Smooth muscle cell (in vitro differentiated cells): ENCODE measurements at regions not wholly inside any gene's neighbourhood (a gene's known extent, or its start where the extent isn't known, plus 50 kb on each side); places are given as distances from the start of the nearest gene placed in this dataset.
A peak's percentile ranks its signal among the peaks of the same experiment; 100 is the strongest.

ENCODE experiments used
- DNase-seq: peaks from one replicate; lab custom pipeline; 2025; ENCODE audit not compliant: unreplicated experiment; lab: John Stamatoyannopoulos, UW
- H2AFZ ChIP-seq: fragments of 200-600 bp; sonication (generic); 2 replicates; pipeline ENCODE4 v1.6.0; 2016; ENCODE audit warnings: antibody characterized with exemption, low read depth, mild to moderate bottlenecking
- H3F3A ChIP-seq: fragments of 200-600 bp; sonication (generic); 2 replicates; pipeline ENCODE4 v1.6.0; 2017; ENCODE audit warnings: antibody characterized with exemption, low read depth
- H3K27ac ChIP-seq: fragments of 200-600 bp; sonication (generic); 2 replicates; pipeline ENCODE4 v1.5.1; 2016; ENCODE audit warnings: low read depth, mild to moderate bottlenecking
- H3K27me3 ChIP-seq: fragments of 200-600 bp; sonication (generic); 2 replicates; pipeline ENCODE4 v1.6.1; 2016; ENCODE audit warnings: low read depth, mild to moderate bottlenecking
- H3K36me3 ChIP-seq: fragments of 200-600 bp; sonication (generic); 2 replicates; pipeline ENCODE4 v1.5.1; 2016; ENCODE audit warnings: low read depth
- H3K4me1 ChIP-seq: fragments of 200-600 bp; sonication (generic); 2 replicates; pipeline ENCODE4 v1.5.1; 2016; ENCODE audit warnings: low read depth
- H3K4me2 ChIP-seq: fragments of 200-600 bp; sonication (generic); 2 replicates; pipeline ENCODE4 v1.6.0; 2016; ENCODE audit warnings: mild to moderate bottlenecking
- H3K4me3 ChIP-seq: fragments of 200-600 bp; sonication (generic); 2 replicates; pipeline ENCODE4 v1.5.1; 2016; ENCODE audit warnings: mild to moderate bottlenecking
- H3K79me2 ChIP-seq: fragments of 200-600 bp; sonication (generic); 2 replicates; pipeline ENCODE4 v1.6.0; 2016; ENCODE audit warnings: low read depth, mild to moderate bottlenecking
- H3K9ac ChIP-seq: fragments of 200-600 bp; sonication (generic); 2 replicates; pipeline ENCODE4 v1.6.0; 2016; ENCODE audit warnings: low read depth
- H3K9me3 ChIP-seq: fragments of 200-600 bp; sonication (generic); replicated peaks from 2 replicates; pipeline ENCODE4 v1.5.1; 2016; ENCODE audit warnings: low read depth
- H4K20me1 ChIP-seq: fragments of 200-600 bp; sonication (generic); 2 replicates; pipeline ENCODE4 v1.6.0; 2016; ENCODE audit warnings: low read depth
- WGBS: methylation state at CpG from one replicate; pipeline ENCODE4 v1.1.7; 2016; ENCODE audit warnings: low lambda C conversion rate; 5-methylcytosine and 5-hydroxymethylcytosine counted together
- TF ChIP-seq, protein P1 (sequence below): fragments of 200-600 bp; sonication (generic); IDR thresholded peaks from 2 replicates; pipeline ENCODE4 v1.5.1; 2017; ENCODE audit warnings: borderline replicate concordance, mild to moderate bottlenecking, antibody characterized with exemption; ENCODE audit not compliant: insufficient read depth, poor library complexity, severe bottlenecking

DNA sequence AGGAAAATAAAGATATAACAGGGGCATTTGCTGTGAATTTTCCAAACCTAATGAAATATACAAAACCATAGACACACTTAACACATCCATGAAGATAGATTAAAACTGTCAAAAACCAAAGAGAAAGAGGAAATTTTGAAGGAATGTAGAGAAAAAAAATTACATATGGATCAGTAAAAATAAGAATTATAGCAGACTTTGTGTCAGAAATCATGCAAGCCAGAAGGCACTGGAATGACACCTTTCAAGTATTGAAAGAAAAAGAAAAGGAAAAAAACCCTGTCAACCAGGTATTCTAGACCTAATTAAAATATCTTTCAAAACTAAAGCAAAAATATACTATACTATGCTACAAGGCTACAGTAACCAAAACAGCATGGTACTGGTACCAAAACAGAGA lies 125.8 kb upstream of the PALMD start:
- H3K9ac ChIP-seq, result no peak overlapping the region
- H3F3A ChIP-seq, result no peaks in the 10 kb centered on the region
- DNase-seq, result no peak
- H3K27me3 ChIP-seq, result no peaks in the 10 kb centered on the region
- H3K27ac ChIP-seq, result no peak overlapping the region
- H3K4me2 ChIP-seq, result no peak overlapping the region
- H2AFZ ChIP-seq, result no peak overlapping the region
- no peaks in the 10 kb centered on the region for H3K79me2 ChIP-seq
- TF ChIP-seq, protein P1, sequence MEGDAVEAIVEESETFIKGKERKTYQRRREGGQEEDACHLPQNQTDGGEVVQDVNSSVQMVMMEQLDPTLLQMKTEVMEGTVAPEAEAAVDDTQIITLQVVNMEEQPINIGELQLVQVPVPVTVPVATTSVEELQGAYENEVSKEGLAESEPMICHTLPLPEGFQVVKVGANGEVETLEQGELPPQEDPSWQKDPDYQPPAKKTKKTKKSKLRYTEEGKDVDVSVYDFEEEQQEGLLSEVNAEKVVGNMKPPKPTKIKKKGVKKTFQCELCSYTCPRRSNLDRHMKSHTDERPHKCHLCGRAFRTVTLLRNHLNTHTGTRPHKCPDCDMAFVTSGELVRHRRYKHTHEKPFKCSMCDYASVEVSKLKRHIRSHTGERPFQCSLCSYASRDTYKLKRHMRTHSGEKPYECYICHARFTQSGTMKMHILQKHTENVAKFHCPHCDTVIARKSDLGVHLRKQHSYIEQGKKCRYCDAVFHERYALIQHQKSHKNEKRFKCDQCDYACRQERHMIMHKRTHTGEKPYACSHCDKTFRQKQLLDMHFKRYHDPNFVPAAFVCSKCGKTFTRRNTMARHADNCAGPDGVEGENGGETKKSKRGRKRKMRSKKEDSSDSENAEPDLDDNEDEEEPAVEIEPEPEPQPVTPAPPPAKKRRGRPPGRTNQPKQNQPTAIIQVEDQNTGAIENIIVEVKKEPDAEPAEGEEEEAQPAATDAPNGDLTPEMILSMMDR, result no peak
- no peaks in the 10 kb centered on the region for H4K20me1 ChIP-seq
- H3K36me3 ChIP-seq, result no peaks in the 10 kb centered on the region
- H3K4me1 ChIP-seq, result no peaks in the 10 kb centered on the region
- H3K9me3 ChIP-seq, result peaks cover 2% of the 10 kb centered on the region
- H3K4me3 ChIP-seq, result no peak overlapping the region

DNA sequence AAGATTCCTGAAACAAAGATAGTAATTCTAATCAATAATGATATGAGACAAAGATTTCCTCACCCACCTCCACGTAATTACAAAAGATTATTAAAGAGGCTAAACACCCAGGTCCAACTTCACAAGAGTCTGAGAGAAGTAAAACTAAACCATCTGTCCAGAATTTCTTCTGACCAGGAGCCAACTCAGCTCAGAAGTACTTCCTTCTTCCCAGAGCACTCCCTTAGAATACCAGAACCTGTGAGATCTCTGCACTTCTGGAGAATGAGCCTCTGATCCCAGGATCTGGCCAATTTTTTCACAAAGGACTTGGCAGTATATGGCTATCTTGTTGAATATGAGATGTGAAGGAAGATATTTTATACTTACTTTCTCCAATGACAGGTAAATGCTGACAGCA lies 120.6 kb upstream of the PALMD start:
- H4K20me1 ChIP-seq, result no peaks in the 10 kb centered on the region
- no peak overlapping the region for H3K4me2 ChIP-seq
- H3K79me2 ChIP-seq, result no peaks in the 10 kb centered on the region
- H3K27me3 ChIP-seq, result no peaks in the 10 kb centered on the region
- H3K9ac ChIP-seq, result no peak overlapping the region
- no peak overlapping the region for H3K27ac ChIP-seq
- DNase-seq, result no peak
- H3K4me3 ChIP-seq, result no peak overlapping the region
- no peaks in the 10 kb centered on the region for H3F3A ChIP-seq
- H3K9me3 ChIP-seq, result peaks cover 2% of the 10 kb centered on the region
- TF ChIP-seq, protein P1, result no peak
- H3K36me3 ChIP-seq, result no peaks in the 10 kb centered on the region
- 82% methylated on average over 1 of the region's 1 CpG for WGBS
- H3K4me1 ChIP-seq, result no peaks in the 10 kb centered on the region
- peak overlapping the region; percentile 33 for H2AFZ ChIP-seq

DNA sequence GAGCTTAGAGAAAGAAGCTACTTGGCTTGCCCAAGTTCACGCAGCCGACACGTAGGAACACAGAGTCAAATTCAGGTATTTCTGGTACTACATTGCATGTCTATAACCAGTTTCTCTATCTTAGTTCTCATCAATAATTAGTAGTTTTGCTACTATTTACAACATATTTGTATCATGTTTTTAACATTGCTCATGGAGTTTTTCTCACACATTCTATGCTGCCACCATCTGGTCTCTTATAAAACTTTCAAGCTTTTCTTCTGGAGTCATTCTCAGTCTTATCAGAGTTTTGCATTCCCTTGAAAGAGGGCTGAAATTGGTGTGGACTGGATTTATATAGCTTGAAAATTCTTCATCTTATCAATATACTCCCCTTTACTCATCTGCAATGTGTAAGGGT lies 118.8 kb upstream of the PALMD start:
- WGBS, result 66% methylated on average over 3 of the region's 3 CpGs
- TF ChIP-seq, protein P1, result peak; percentile 40
- H3K27me3 ChIP-seq, result no peaks in the 10 kb centered on the region
- peak overlapping the region; percentile 8 for H2AFZ ChIP-seq
- no peak overlapping the region for H3K27ac ChIP-seq
- no peak overlapping the region for H3K9ac ChIP-seq
- no peaks in the 10 kb centered on the region for H4K20me1 ChIP-seq
- H3K4me3 ChIP-seq, result no peak overlapping the region
- H3K4me1 ChIP-seq, result peaks cover 9% of the 10 kb centered on the region
- no peaks in the 10 kb centered on the region for H3F3A ChIP-seq
- no peak overlapping the region for H3K4me2 ChIP-seq
- H3K9me3 ChIP-seq, result peaks cover 2% of the 10 kb centered on the region
- no peak for DNase-seq
- no peaks in the 10 kb centered on the region for H3K79me2 ChIP-seq
- no peaks in the 10 kb centered on the region for H3K36me3 ChIP-seq

DNA sequence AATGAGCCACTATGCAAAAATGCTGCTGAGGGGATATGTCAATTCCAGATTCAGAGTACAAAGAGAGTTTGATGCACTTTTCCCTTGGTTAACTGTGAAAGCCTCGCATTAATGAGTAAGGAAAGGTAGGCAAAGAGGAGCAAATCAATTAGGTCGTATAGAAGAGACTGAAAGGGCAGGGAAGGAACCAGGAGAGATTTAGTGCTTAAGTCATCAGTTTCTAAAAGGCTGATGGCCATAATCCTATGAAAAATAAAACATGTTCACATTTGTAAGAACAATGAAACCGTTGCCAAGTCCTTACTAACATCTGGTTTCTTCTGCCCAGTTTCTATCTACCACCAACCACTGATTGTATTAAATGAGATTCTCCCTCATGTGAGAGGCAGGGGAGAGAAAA lies 118.4 kb upstream of the PALMD start:
- no peaks in the 10 kb centered on the region for H3K36me3 ChIP-seq
- TF ChIP-seq, protein P1, result no peak
- no peak overlapping the region for H3K27ac ChIP-seq
- peaks cover 13% of the 10 kb centered on the region for H3K4me1 ChIP-seq
- no peaks in the 10 kb centered on the region for H3K79me2 ChIP-seq
- peaks cover 2% of the 10 kb centered on the region for H3K9me3 ChIP-seq
- no peak overlapping the region for H3K4me2 ChIP-seq
- no peak overlapping the region for H3K9ac ChIP-seq
- H3K4me3 ChIP-seq, result no peak overlapping the region
- H2AFZ ChIP-seq, result no peak overlapping the region
- DNase-seq, result no peak
- no peaks in the 10 kb centered on the region for H3K27me3 ChIP-seq
- 79% methylated on average over 3 of the region's 3 CpGs for WGBS
- H3F3A ChIP-seq, result no peaks in the 10 kb centered on the region
- H4K20me1 ChIP-seq, result no peaks in the 10 kb centered on the region
